ENCODE measurements at regions not wholly inside any gene's neighbourhood (a gene's known extent, or its start where the extent isn't known, plus 50 kb on each side); places are given as distances from the start of the nearest gene placed in this dataset.

DNA sequence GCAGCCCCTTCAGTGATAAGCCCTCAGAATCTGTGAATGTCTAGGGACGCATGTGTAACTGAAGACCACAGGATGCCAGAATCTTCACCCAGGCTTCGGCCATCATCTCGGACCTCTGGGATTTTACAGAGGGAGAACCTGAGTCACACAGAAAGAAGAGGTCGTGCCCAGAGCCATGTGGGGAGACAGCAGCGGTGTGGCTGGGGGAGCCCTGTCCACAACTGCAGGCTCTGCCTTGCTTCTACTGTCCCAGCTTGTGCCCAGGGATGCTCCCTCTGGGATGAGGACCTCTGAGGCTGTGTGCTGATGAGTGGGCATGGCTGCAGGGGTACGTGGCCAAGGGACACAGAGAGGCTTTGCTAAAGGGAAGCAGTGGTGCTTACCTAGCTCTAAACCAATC, 582.0 kb downstream of the TBC1D22A start:
- no peak for DNase-seq (ENCODE audit: low read depth)
- no peak for TF ChIP-seq POLR2A (IDR thresholded peaks at IDR 0.05; ENCODE audit: extremely low read depth, insufficient read length)
- no peak overlapping the region for H3K4me3 ChIP-seq (ENCODE audit: low read depth, low read length)

DNA sequence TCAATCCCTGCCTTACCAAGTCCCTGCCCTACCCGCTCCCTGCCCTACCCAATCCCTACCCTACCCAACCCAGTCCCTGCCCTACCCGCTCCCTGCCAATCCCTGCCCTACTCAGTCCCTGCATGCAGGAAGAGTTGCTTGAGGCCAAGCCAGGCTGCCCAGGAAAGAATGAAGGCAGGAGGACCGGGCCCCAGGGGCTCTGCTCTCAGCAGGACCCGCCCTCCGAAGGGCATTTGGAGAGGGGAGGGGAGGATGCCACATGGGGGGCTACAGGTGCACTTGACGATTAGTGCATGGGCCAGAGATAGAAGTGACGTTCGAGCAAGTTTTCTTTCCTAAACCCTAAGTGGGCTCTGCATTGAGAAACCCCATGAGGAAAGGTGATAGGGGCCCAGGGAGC, 581.2 kb downstream of the TBC1D22A start:
- no peak for DNase-seq (ENCODE audit: low read depth)
- no peak overlapping the region for H3K4me3 ChIP-seq (ENCODE audit: low read depth, low read length)
- TF ChIP-seq MYC (IDR thresholded peaks at IDR 0.05; ENCODE audit: low read depth, low read length) = no peak
- TF ChIP-seq, protein P1, sequence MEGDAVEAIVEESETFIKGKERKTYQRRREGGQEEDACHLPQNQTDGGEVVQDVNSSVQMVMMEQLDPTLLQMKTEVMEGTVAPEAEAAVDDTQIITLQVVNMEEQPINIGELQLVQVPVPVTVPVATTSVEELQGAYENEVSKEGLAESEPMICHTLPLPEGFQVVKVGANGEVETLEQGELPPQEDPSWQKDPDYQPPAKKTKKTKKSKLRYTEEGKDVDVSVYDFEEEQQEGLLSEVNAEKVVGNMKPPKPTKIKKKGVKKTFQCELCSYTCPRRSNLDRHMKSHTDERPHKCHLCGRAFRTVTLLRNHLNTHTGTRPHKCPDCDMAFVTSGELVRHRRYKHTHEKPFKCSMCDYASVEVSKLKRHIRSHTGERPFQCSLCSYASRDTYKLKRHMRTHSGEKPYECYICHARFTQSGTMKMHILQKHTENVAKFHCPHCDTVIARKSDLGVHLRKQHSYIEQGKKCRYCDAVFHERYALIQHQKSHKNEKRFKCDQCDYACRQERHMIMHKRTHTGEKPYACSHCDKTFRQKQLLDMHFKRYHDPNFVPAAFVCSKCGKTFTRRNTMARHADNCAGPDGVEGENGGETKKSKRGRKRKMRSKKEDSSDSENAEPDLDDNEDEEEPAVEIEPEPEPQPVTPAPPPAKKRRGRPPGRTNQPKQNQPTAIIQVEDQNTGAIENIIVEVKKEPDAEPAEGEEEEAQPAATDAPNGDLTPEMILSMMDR (IDR thresholded peaks at IDR 0.05; ENCODE audit: low read depth, low read length) = no peak

DNA sequence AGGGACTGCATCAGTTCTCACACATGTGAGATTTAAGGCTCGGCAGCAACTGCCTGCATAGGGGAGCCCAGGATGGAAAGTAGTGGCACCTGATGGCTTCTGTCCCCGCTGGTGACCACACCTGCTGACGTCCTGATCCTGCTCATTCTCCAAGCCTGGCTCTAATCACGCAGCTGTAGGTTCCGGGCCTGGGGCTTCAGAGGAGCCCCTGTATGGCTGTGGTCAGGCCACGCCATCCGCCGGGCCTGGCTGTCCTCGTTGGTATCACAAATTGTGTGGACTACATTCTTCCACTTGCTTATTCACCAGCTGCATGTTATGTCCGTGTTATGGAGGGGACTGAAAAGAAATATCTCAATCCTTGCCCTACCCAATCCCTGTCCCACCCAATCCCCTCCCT, 580.0 kb downstream of the TBC1D22A start:
- DNase-seq (ENCODE audit: low read depth) = no peak
- TF ChIP-seq POLR2A (IDR thresholded peaks at IDR 0.05; ENCODE audit: extremely low read depth, insufficient read length) (no peak), MYC (IDR thresholded peaks at IDR 0.05; ENCODE audit: low read depth, low read length) (no peak)
- TF ChIP-seq, protein P1 (IDR thresholded peaks at IDR 0.05; ENCODE audit: low read depth, low read length) = no peak
- TF ChIP-seq, protein P2, sequence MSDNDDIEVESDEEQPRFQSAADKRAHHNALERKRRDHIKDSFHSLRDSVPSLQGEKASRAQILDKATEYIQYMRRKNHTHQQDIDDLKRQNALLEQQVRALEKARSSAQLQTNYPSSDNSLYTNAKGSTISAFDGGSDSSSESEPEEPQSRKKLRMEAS (IDR thresholded peaks at IDR 0.05; ENCODE audit: low read depth, low read length) = no peak
- H3K4me3 ChIP-seq (ENCODE audit: low read depth, low read length) = no peak overlapping the region

DNA sequence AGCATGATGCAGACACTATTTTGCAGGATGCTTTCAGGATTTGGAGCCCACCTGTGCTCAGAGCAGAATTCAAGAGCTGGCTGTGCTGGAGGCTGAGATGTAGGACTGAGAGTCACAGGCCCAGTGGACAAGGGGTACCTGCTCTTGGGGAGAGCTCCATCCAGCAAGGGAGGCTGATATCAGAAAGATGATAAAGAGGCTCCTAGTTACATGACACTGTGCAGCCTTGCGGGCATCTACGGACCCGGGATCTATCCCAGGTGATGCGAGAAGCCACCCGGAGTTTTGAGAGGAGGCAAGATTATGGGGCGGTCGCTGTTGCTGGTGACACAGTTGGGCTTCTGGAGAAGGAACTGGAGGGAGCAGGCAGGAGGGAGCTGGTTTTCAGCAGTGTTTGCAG, 579.0 kb downstream of the TBC1D22A start:
- DNase-seq (ENCODE audit: low read depth) = no peak
- no peak overlapping the region for H3K4me3 ChIP-seq (ENCODE audit: low read depth, low read length)
- TF ChIP-seq, protein P2 (IDR thresholded peaks at IDR 0.05; ENCODE audit: low read depth, low read length) = no peak

DNA sequence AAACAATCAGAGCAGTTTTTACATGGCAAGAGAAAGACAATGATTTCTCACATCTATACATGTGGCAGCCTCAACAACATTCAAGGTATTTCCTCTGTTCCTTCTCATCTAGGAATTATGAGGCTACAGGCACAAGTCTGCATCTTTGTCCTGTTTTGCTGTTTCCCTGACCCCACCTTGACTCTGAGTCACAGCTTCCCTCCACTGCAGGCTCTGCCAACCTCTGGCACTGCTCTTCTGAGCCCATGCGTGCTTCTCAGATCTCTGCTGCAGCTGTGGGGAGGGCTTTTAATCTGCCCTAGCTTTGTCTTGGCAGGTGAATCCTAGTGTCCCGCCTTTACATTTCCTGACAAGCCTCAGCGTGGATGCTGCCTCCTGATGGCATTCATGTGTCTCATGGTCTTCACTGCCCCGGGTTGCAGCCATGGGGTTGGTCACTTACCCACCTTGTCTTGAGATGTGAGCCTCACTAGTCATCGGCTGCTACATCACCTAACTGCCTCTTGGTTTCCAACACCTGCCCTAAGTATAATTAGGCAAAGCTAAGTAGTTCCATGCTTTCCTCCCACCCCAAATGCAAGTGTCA, 578.5 kb downstream of the TBC1D22A start:
- TF ChIP-seq MYC (IDR thresholded peaks at IDR 0.05; ENCODE audit: low read depth, low read length) (no peak), POLR2A (IDR thresholded peaks at IDR 0.05; ENCODE audit: extremely low read depth, insufficient read length) (no peak)
- TF ChIP-seq, protein P1 (IDR thresholded peaks at IDR 0.05; ENCODE audit: low read depth, low read length) = no peak
- TF ChIP-seq, protein P2 (IDR thresholded peaks at IDR 0.05; ENCODE audit: low read depth, low read length) = no peak
- no peak overlapping the region for H3K4me3 ChIP-seq (ENCODE audit: low read depth, low read length)
- DNase-seq (ENCODE audit: low read depth) = no peak

DNA sequence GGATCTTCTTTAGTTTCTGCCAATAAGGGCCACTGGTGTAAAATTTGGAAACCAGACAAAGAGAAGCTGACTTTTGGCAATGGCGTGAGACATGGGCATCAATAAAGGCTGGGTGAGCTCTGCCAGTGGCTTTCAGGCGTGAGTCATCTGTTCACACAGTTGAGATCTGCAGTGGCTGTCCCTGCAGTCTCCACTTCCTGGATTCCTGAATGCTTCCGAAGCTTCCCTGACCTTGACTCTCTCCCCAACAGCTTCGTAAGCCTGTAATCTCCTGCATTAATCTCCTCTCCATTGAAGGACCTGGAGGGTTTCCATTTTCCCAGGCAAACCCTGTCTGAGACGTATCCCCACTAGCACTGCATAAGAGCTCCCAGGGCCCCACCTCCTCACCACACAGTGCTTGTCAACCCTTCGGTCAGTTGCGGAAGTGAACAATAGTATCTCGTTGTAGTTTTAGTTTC, 574.7 kb downstream of the TBC1D22A start:
- DNase-seq (ENCODE audit: low read depth) = peak; percentile 85
- TF ChIP-seq MYC (IDR thresholded peaks at IDR 0.05; ENCODE audit: low read depth, low read length) (no peak), POLR2A (IDR thresholded peaks at IDR 0.05; ENCODE audit: extremely low read depth, insufficient read length) (no peak)
- TF ChIP-seq, protein P1 (IDR thresholded peaks at IDR 0.05; ENCODE audit: low read depth, low read length) = no peak
- TF ChIP-seq, protein P2 (IDR thresholded peaks at IDR 0.05; ENCODE audit: low read depth, low read length) = no peak; the same call in 1 of the 2 replicates
- peak overlapping the region; percentile 58 for H3K4me3 ChIP-seq (ENCODE audit: low read depth, low read length)

DNA sequence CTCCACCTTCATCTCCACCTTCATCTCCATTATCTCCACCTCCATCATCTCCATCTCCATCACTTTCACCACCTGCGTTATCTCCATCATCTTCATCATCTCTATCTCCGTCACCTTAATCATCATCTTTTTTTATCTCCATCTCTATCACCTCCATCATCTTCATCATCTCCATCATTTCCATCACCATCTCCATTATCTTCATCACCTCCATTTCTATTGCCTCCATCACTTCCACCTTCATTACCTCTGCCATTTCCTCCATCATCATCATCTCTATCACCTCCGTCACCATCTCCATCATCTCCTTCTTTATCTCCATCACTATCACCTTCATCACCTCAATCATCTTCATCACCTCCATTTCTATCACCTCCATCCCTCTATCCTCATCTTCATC, 573.5 kb downstream of the TBC1D22A start:
- H3K4me3 ChIP-seq (ENCODE audit: low read depth, low read length) = no peak overlapping the region
- no peak for DNase-seq (ENCODE audit: low read depth)
- TF ChIP-seq, protein P2 (IDR thresholded peaks at IDR 0.05; ENCODE audit: low read depth, low read length) = no peak
- TF ChIP-seq MYC (IDR thresholded peaks at IDR 0.05; ENCODE audit: low read depth, low read length) = no peak
- TF ChIP-seq, protein P1 (IDR thresholded peaks at IDR 0.05; ENCODE audit: low read depth, low read length) = no peak
- TF ChIP-seq POLR2A (IDR thresholded peaks at IDR 0.05; ENCODE audit: extremely low read depth, insufficient read length) = no peak

Measured in NB4 (cell line).